ENCODE measurements at regions not wholly inside any gene's neighbourhood (a gene's known extent, or its start where the extent isn't known, plus 50 kb on each side); places are given as distances from the start of the nearest gene placed in this dataset.
"Not testable (repeated sequence)": the region's sequence is repeated elsewhere in the genome, so short reads cannot be mapped to it uniquely, and the experiment has no call there.

GRCh38 chr21:9003909-9004814 lies 1517.2 kb upstream of the TPTE start:
- DNase-seq (ENCODE audit: low read depth in 1 of 2, low spot score in 1 of 2); H3K27me3 ChIP-seq (ENCODE audit: insufficient read depth, poor library complexity, severe bottlenecking); H3K27ac ChIP-seq (replicated peaks); H3K4me3 ChIP-seq (replicated peaks; ENCODE audit: insufficient read depth, low read length): not testable (repeated sequence)

- DNase-seq (ENCODE audit: low read depth in 1 of 2, low spot score in 1 of 2); H3K27me3 ChIP-seq (ENCODE audit: insufficient read depth, poor library complexity, severe bottlenecking); H3K27ac ChIP-seq (replicated peaks); H3K4me3 ChIP-seq (replicated peaks; ENCODE audit: insufficient read depth, low read length): not testable (repeated sequence)
Observed at GRCh38 chr21:9004815-9005518, 1516.4 kb upstream of the TPTE start.

GRCh38 chr21:9005671-9006070 lies 1515.7 kb upstream of the TPTE start:
- H3K27me3 ChIP-seq (ENCODE audit: insufficient read depth, poor library complexity, severe bottlenecking); H3K27ac ChIP-seq (replicated peaks); H3K4me3 ChIP-seq (replicated peaks; ENCODE audit: insufficient read depth, low read length); DNase-seq (ENCODE audit: low read depth in 1 of 2, low spot score in 1 of 2): not testable (repeated sequence)

GRCh38 chr21:9006111-9006510 lies 1515.3 kb upstream of the TPTE start:
- not testable (repeated sequence) for H3K27me3 ChIP-seq (ENCODE audit: insufficient read depth, poor library complexity, severe bottlenecking); H3K4me3 ChIP-seq (replicated peaks; ENCODE audit: insufficient read depth, low read length); DNase-seq (ENCODE audit: low read depth in 1 of 2, low spot score in 1 of 2); H3K27ac ChIP-seq (replicated peaks)

GRCh38 chr21:9006553-9007323 lies 1514.6 kb upstream of the TPTE start:
- H3K27ac ChIP-seq (replicated peaks); H3K27me3 ChIP-seq (ENCODE audit: insufficient read depth, poor library complexity, severe bottlenecking); H3K4me3 ChIP-seq (replicated peaks; ENCODE audit: insufficient read depth, low read length); DNase-seq (ENCODE audit: low read depth in 1 of 2, low spot score in 1 of 2): not testable (repeated sequence)

GRCh38 chr21:9008636-9009035 lies 1512.7 kb upstream of the TPTE start:
- TF ChIP-seq SPI1 (IDR thresholded peaks at IDR 0.05; ENCODE audit: borderline replicate concordance, low read depth), result no peak
- no peak for TF ChIP-seq CTCF (IDR thresholded peaks at IDR 0.05; ENCODE audit: insufficient read depth, low read length)
- no peak for TF ChIP-seq GABPA (IDR thresholded peaks at IDR 0.05; ENCODE audit: low read depth)
- TF ChIP-seq REST (IDR thresholded peaks at IDR 0.05; ENCODE audit: insufficient replicate concordance, low read depth), result no peak
- TF ChIP-seq POLR2AphosphoS5 (IDR thresholded peaks at IDR 0.05; ENCODE audit: low read depth), result no peak
- H3K27ac ChIP-seq (replicated peaks), result no peak overlapping the region
- DNase-seq (ENCODE audit: low read depth in 1 of 2, low spot score in 1 of 2), result no peak
- H3K4me3 ChIP-seq (replicated peaks; ENCODE audit: insufficient read depth, low read length), result no peak overlapping the region
- H3K27me3 ChIP-seq (ENCODE audit: insufficient read depth, poor library complexity, severe bottlenecking), result peaks cover 3% of the 10 kb centered on the region

- not testable (repeated sequence) for H3K27ac ChIP-seq (replicated peaks); H3K27me3 ChIP-seq (ENCODE audit: insufficient read depth, poor library complexity, severe bottlenecking)
Observed at GRCh38 chr21:9009267-9010016, 1511.9 kb upstream of the TPTE start.

GRCh38 chr21:9010121-9010795 lies 1511.1 kb upstream of the TPTE start:
- not testable (repeated sequence) for DNase-seq (ENCODE audit: low read depth in 1 of 2, low spot score in 1 of 2); H3K4me3 ChIP-seq (replicated peaks; ENCODE audit: insufficient read depth, low read length); H3K27me3 ChIP-seq (ENCODE audit: insufficient read depth, poor library complexity, severe bottlenecking); H3K27ac ChIP-seq (replicated peaks)

More at GRCh38 chr21:9009267-9010016, 1511.9 kb upstream of the TPTE start:
- not testable (repeated sequence) for DNase-seq (ENCODE audit: low read depth in 1 of 2, low spot score in 1 of 2); H3K4me3 ChIP-seq (replicated peaks; ENCODE audit: insufficient read depth, low read length)

GRCh38 chr21:9010936-9011890 lies 1510.2 kb upstream of the TPTE start:
- H3K27ac ChIP-seq (replicated peaks); H3K27me3 ChIP-seq (ENCODE audit: insufficient read depth, poor library complexity, severe bottlenecking); H3K4me3 ChIP-seq (replicated peaks; ENCODE audit: insufficient read depth, low read length); DNase-seq (ENCODE audit: low read depth in 1 of 2, low spot score in 1 of 2): not testable (repeated sequence)

Measured in HL-60 (cell line).